ENCODE measurements at regions not wholly inside any gene's neighbourhood (a gene's known extent, or its start where the extent isn't known, plus 50 kb on each side); places are given as distances from the start of the nearest gene placed in this dataset.

- intact Hi-C loops (cut with DNase I; ENCODE audit: low total_unique reads), result no loop called here
- TF ChIP-seq EP300 (IDR thresholded peaks at IDR 0.05; ENCODE audit: low read depth) (no peak), POLR2A (IDR thresholded peaks at IDR 0.05) (no peak), POLR2AphosphoS5 (IDR thresholded peaks at IDR 0.05) (no peak)
- TF ChIP-seq, protein P1, sequence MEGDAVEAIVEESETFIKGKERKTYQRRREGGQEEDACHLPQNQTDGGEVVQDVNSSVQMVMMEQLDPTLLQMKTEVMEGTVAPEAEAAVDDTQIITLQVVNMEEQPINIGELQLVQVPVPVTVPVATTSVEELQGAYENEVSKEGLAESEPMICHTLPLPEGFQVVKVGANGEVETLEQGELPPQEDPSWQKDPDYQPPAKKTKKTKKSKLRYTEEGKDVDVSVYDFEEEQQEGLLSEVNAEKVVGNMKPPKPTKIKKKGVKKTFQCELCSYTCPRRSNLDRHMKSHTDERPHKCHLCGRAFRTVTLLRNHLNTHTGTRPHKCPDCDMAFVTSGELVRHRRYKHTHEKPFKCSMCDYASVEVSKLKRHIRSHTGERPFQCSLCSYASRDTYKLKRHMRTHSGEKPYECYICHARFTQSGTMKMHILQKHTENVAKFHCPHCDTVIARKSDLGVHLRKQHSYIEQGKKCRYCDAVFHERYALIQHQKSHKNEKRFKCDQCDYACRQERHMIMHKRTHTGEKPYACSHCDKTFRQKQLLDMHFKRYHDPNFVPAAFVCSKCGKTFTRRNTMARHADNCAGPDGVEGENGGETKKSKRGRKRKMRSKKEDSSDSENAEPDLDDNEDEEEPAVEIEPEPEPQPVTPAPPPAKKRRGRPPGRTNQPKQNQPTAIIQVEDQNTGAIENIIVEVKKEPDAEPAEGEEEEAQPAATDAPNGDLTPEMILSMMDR (IDR thresholded peaks at IDR 0.05), result no peak
- 52 to 54% methylated on average over 2 of the region's 2 CpGs for WGBS, 2 donors (ENCODE audit: low coverage in 1 of 2)
- Histone ChIP-seq H3K36me3 (no peaks in the 10 kb centered on the region), H3K4me3 (no peak overlapping the region), H3K27ac (no peak overlapping the region), H3K9me3 (no peaks in the 10 kb centered on the region), H3K4me1 (no peaks in the 10 kb centered on the region), H3K27me3 (no peaks in the 10 kb centered on the region)
- in situ Hi-C loops (cut with MboI; ENCODE audit: low pct_ligation_motif_present in 1 of 4, low pct_unique_long_range_greater_than_20kb in 1 of 4, low sequenced_read_pairs in 3 of 4), result no loop called here
- DNase-seq, result no peak
These were observed 607.0 kb downstream of the ISL1 start for GRCh38 chr5:51990241-51990640.

DNA sequence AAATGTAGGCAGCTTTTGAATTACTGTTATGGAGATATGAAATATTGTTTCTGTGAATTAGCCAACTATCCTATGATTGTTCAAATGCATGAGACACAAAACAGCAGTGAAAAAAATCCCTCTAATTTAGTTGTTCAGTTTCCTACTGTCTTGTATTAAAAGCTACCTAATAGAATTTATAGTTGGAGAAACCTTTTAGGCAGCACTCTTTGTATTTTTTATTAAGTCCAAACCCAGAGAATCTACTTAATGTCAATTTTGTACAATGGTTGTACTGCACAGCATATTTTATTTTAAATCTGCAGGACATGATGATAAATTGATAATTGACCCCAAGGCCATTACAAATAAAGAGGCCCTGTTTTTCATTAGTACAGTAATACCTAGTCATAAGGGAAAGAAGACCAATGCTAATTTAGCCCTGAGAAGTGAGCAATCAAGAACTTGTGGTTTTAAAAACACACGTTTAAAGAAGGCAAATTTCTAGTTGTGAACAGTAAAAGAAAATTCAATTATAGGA, 607.5 kb downstream of the ISL1 start:
- in situ Hi-C loops (cut with MboI; ENCODE audit: low pct_ligation_motif_present in 1 of 4, low pct_unique_long_range_greater_than_20kb in 1 of 4, low sequenced_read_pairs in 3 of 4) (no loop called here), intact Hi-C loops (cut with DNase I; ENCODE audit: low total_unique reads) (no loop called here)
- Histone ChIP-seq H3K27me3 (no peaks in the 10 kb centered on the region), H3K9me3 (no peaks in the 10 kb centered on the region), H3K4me3 (no peak overlapping the region), H3K36me3 (no peaks in the 10 kb centered on the region), H3K4me1 (no peaks in the 10 kb centered on the region), H3K27ac (no peak overlapping the region)
- no peak for DNase-seq
- 34 to 47% methylated on average over 1 of the region's 1 CpG for WGBS, 2 donors (ENCODE audit: low coverage in 1 of 2)
- no peak for TF ChIP-seq POLR2AphosphoS5 (IDR thresholded peaks at IDR 0.05)
- TF ChIP-seq EP300 (IDR thresholded peaks at IDR 0.05; ENCODE audit: low read depth), result no peak
- TF ChIP-seq, protein P1 (IDR thresholded peaks at IDR 0.05), result no peak
- no peak for TF ChIP-seq POLR2A (IDR thresholded peaks at IDR 0.05)

DNA sequence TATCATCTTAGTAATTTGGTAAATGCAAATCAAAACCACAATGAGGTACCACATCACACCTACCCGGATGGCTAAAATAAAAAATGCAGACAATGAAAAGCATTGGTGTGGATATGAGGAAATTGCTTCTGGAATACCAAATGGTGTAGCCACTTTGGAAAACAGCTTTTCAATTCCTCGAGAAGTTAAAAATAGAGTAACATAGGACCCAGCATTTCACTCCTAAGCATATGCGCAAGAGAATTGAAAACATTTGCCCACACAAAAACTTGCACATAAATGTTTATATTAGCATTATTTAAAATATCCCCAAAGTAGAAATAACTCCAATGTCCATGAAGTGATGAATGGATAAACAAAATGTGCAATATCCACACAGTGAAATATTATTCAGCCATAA, 608.7 kb downstream of the ISL1 start:
- DNase-seq, result no peak
- Histone ChIP-seq H3K27me3 (no peaks in the 10 kb centered on the region), H3K27ac (no peak overlapping the region), H3K4me3 (no peak overlapping the region), H3K36me3 (no peaks in the 10 kb centered on the region), H3K9me3 (no peaks in the 10 kb centered on the region), H3K4me1 (no peaks in the 10 kb centered on the region)
- intact Hi-C loops (cut with DNase I; ENCODE audit: low total_unique reads) (no loop called here), in situ Hi-C loops (cut with MboI; ENCODE audit: low pct_ligation_motif_present in 1 of 4, low pct_unique_long_range_greater_than_20kb in 1 of 4, low sequenced_read_pairs in 3 of 4) (no loop called here)
- WGBS, 2 donors (ENCODE audit: low coverage in 1 of 2), result 72 to 81% methylated on average over 3 of the region's 3 CpGs
- no peak for TF ChIP-seq POLR2A (IDR thresholded peaks at IDR 0.05)
- TF ChIP-seq, protein P1 (IDR thresholded peaks at IDR 0.05), result no peak

DNA sequence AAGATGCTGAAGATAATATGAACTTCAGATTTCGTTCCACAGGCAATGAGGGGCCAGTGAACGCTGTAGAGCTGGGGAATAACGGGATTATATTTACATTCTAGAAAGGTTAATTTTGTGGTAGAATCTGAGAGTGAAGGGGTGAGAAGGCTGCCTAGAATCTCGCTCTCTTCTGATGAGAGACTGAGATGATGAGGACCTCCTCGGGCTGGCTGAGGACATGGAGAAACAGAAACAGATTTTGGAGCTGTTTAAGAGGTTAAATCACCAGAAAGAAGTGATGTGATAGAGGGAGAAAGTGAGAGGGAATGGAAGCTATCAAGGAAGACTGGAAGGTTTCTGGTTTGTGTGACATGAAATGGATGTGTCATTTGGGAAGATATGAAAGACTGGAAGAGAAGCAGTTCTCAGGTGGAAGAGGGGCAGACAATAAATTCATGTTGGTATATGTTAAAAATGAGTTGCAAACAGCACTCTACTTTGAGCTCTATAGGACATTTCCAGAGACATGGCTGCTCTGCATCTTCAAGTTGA, 612.6 kb downstream of the ISL1 start:
- Histone ChIP-seq H3K9me3 (no peaks in the 10 kb centered on the region), H3K4me3 (no peak overlapping the region), H3K4me1 (no peaks in the 10 kb centered on the region), H3K27me3 (no peaks in the 10 kb centered on the region), H3K36me3 (no peaks in the 10 kb centered on the region), H3K27ac (no peak overlapping the region)
- 73 to 80% methylated on average over 5 of the region's 5 CpGs for WGBS, 2 donors (ENCODE audit: low coverage in 1 of 2)
- TF ChIP-seq, protein P1 (IDR thresholded peaks at IDR 0.05), result no peak
- TF ChIP-seq EP300 (IDR thresholded peaks at IDR 0.05; ENCODE audit: low read depth) (no peak), POLR2AphosphoS5 (IDR thresholded peaks at IDR 0.05) (no peak), POLR2A (IDR thresholded peaks at IDR 0.05) (no peak)
- no peak for DNase-seq
- intact Hi-C loops (cut with DNase I; ENCODE audit: low total_unique reads) (no loop called here), in situ Hi-C loops (cut with MboI; ENCODE audit: low pct_ligation_motif_present in 1 of 4, low pct_unique_long_range_greater_than_20kb in 1 of 4, low sequenced_read_pairs in 3 of 4) (no loop called here)
